Activated CD4-positive, alpha-beta memory T cell treated with anti-CD3 and anti-CD28 coated beads, Interleukin-2, amount 10 ng/mL, durations not matched to agents 7 days and 5 days (primary cell): ENCODE measurements at regions not wholly inside any gene's neighbourhood (a gene's known extent, or its start where the extent isn't known, plus 50 kb on each side); places are given as distances from the start of the nearest gene placed in this dataset.

Source experiments
- CTCF ChIA-PET: fragments of 350-600 bp; sonication (Branson Sonifier 250); formaldehyde crosslinking; loops from one replicate; lab custom pipeline; 2021; ENCODE audit warnings: antibody characterized with exemption, inconsistent platforms; lab: Charles Lee
- POLR2A ChIA-PET: fragments of 350-600 bp; sonication (Branson Sonifier 250); formaldehyde crosslinking; loops from one replicate; lab custom pipeline; 2021; ENCODE audit warnings: antibody characterized with exemption; lab: Charles Lee
- DNase-seq: peaks from one replicate; pipeline ENCODE4 v3.0.0-alpha.2; 2020
- H3K27ac Mint-ChIP-seq: one replicate; pipeline ENCODE4 v1.8.0; 2021; ENCODE audit warnings: mild to moderate bottlenecking, mixed read lengths
- H3K27me3 Mint-ChIP-seq: one replicate; pipeline ENCODE4 v1.8.0; 2021; ENCODE audit warnings: mixed read lengths
- H3K36me3 Mint-ChIP-seq: one replicate; pipeline ENCODE4 v1.8.0; 2021; ENCODE audit warnings: low read depth, mixed read lengths
- H3K4me1 Mint-ChIP-seq: one replicate; pipeline ENCODE4 v1.8.0; 2021; ENCODE audit warnings: mixed read lengths
- H3K4me3 Mint-ChIP-seq: one replicate; pipeline ENCODE4 v1.8.0; 2021; ENCODE audit warnings: mild to moderate bottlenecking, mixed read lengths
- H3K9me3 Mint-ChIP-seq: one replicate; pipeline ENCODE4 v1.8.0; 2021; ENCODE audit warnings: mixed read lengths

GRCh38 chr12:16669756-16670155, 63.8 kb upstream of the LMO3 start:
- Mint-ChIP-seq H3K27me3 (no peaks in the 10 kb centered on the region), H3K9me3 (no peaks in the 10 kb centered on the region), H3K36me3 (no peaks in the 10 kb centered on the region), H3K4me3 (no peak overlapping the region), H3K27ac (no peak overlapping the region), H3K4me1 (no peaks in the 10 kb centered on the region)
- CTCF ChIA-PET = no interaction called here
- POLR2A ChIA-PET = no interaction called here
- no peak for DNase-seq

- no peak for DNase-seq
- POLR2A ChIA-PET = no interaction called here
- CTCF ChIA-PET = no interaction called here
- no peaks in the 10 kb centered on the region for H3K36me3 Mint-ChIP-seq
- no peaks in the 10 kb centered on the region for H3K9me3 Mint-ChIP-seq
- no peak overlapping the region for H3K4me3 Mint-ChIP-seq
- no peaks in the 10 kb centered on the region for H3K4me1 Mint-ChIP-seq
- no peak overlapping the region for H3K27ac Mint-ChIP-seq
- no peaks in the 10 kb centered on the region for H3K27me3 Mint-ChIP-seq
Measured at GRCh38 chr12:16668198-16668597, 62.2 kb upstream of the LMO3 start.

- Mint-ChIP-seq H3K4me1 (no peaks in the 10 kb centered on the region), H3K9me3 (peaks cover 29% of the 10 kb centered on the region), H3K27me3 (no peaks in the 10 kb centered on the region), H3K4me3 (no peak overlapping the region), H3K27ac (no peak overlapping the region), H3K36me3 (no peaks in the 10 kb centered on the region)
- DNase-seq = no peak
- CTCF ChIA-PET = no interaction called here
- POLR2A ChIA-PET = no interaction called here
Measured at GRCh38 chr12:16658699-16659098, 52.7 kb upstream of the LMO3 start.
